ENCODE measurements at regions not wholly inside any gene's neighbourhood (a gene's known extent, or its start where the extent isn't known, plus 50 kb on each side); places are given as distances from the start of the nearest gene placed in this dataset.

DNA sequence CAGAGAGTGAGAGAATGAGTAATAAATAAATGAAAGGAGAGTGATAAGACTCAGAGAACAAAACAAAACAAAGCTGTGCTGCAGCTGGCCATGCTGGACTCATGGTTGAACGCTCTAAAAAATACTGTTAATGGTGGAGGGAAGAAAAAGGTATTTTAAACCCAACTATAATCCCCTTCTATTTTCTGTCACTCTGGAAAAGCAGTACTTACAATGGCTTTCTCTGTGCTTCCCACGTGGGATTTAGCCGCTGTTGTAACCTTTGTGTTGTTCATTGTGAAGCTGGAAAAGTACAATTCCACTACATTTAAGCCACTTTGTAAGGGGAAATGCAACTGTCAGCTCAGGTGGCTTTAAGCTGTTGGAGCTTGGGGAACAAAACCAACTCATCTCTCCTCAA lies 917.7 kb downstream of the IGSF11 start:
- Mint-ChIP-seq H3K4me3 (ENCODE audit: unreplicated experiment) (no peak overlapping the region), H3K27me3 (ENCODE audit: low read depth, unreplicated experiment) (no peaks in the 10 kb centered on the region), H3K9me3 (ENCODE audit: unreplicated experiment) (peaks cover 2% of the 10 kb centered on the region), H3K4me1 (ENCODE audit: low read depth, unreplicated experiment) (peaks cover 10% of the 10 kb centered on the region), H3K36me3 (ENCODE audit: low read depth, unreplicated experiment) (no peaks in the 10 kb centered on the region), H3K27ac (ENCODE audit: unreplicated experiment) (no peak overlapping the region)
- no peak for DNase-seq (ENCODE audit: low read depth)
- no peak for FAIRE-seq
- H3K27me3 ChIP-seq (ENCODE audit: insufficient read depth, low read length), result no peaks in the 10 kb centered on the region
- H2AFZ ChIP-seq (ENCODE audit: low read depth, low read length), result no peak overlapping the region
- no peak overlapping the region for H3K9ac ChIP-seq (ENCODE audit: low read length)
- H3K4me1 ChIP-seq (ENCODE audit: insufficient read depth, low read length), result no peaks in the 10 kb centered on the region
- TF ChIP-seq CTCF (IDR thresholded peaks at IDR 0.05; ENCODE audit: insufficient read depth, low read depth, low read length), result no peak
- TF ChIP-seq EZH2 (IDR thresholded peaks at IDR 0.05; ENCODE audit: insufficient read depth, low read length), result no peak
- no peak overlapping the region for H3K27ac ChIP-seq (ENCODE audit: low read depth, low read length)
- no peaks in the 10 kb centered on the region for H3K9me3 ChIP-seq (ENCODE audit: insufficient read depth, low read depth, low read length)
- H4K20me1 ChIP-seq (ENCODE audit: insufficient read depth, low read length), result no peaks in the 10 kb centered on the region
- no peaks in the 10 kb centered on the region for H3K36me3 ChIP-seq (ENCODE audit: insufficient read depth, low read length)
- H3K4me3 ChIP-seq (ENCODE audit: insufficient read depth, low read depth, low read length), result no peak overlapping the region
- no peak overlapping the region for H3K4me2 ChIP-seq (ENCODE audit: low read length)
- H3K79me2 ChIP-seq (ENCODE audit: insufficient read depth, low read length), result no peaks in the 10 kb centered on the region

DNA sequence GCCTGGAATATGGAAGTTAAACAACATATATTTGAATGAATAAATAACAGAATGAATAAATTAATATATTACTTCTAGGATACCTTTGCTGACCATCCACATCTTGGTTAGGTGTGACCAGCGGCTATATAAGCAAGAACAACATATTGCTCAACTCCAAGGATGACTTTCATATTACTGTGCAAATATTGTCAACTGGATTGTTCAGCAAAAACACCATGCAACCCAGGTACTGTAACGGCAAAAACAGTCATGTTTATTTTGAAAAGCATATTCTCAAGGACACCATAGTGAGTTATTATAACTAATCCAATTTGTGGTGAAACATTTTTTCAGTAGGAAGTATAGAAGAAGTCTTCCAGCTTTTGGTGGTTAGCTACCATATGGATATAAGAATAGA lies 907.9 kb downstream of the IGSF11 start:
- no peaks in the 10 kb centered on the region for H3K27me3 Mint-ChIP-seq (ENCODE audit: low read depth, unreplicated experiment)
- H2AFZ ChIP-seq (ENCODE audit: low read depth, low read length), result no peak overlapping the region

More for the DNA sequence above, 907.9 kb downstream of the IGSF11 start:
- Mint-ChIP-seq H3K4me1 (ENCODE audit: low read depth, unreplicated experiment) (no peaks in the 10 kb centered on the region), H3K9me3 (ENCODE audit: unreplicated experiment) (no peaks in the 10 kb centered on the region), H3K36me3 (ENCODE audit: low read depth, unreplicated experiment) (no peaks in the 10 kb centered on the region), H3K27ac (ENCODE audit: unreplicated experiment) (no peak overlapping the region), H3K4me3 (ENCODE audit: unreplicated experiment) (no peak overlapping the region)
- FAIRE-seq (no peak), DNase-seq (ENCODE audit: low read depth) (no peak)
- H3K79me2 ChIP-seq (ENCODE audit: insufficient read depth, low read length), result no peaks in the 10 kb centered on the region
- no peaks in the 10 kb centered on the region for H4K20me1 ChIP-seq (ENCODE audit: insufficient read depth, low read length)
- H3K36me3 ChIP-seq (ENCODE audit: insufficient read depth, low read length), result no peaks in the 10 kb centered on the region
- no peak overlapping the region for H3K4me3 ChIP-seq (ENCODE audit: insufficient read depth, low read depth, low read length)
- no peak overlapping the region for H3K27ac ChIP-seq (ENCODE audit: low read depth, low read length)
- H3K4me1 ChIP-seq (ENCODE audit: insufficient read depth, low read length), result no peaks in the 10 kb centered on the region
- TF ChIP-seq CTCF (IDR thresholded peaks at IDR 0.05; ENCODE audit: insufficient read depth, low read depth, low read length), result no peak
- TF ChIP-seq EZH2 (IDR thresholded peaks at IDR 0.05; ENCODE audit: insufficient read depth, low read length), result no peak
- no peak overlapping the region for H3K4me2 ChIP-seq (ENCODE audit: low read length)
- no peak overlapping the region for H3K9ac ChIP-seq (ENCODE audit: low read length)
- H3K9me3 ChIP-seq (ENCODE audit: insufficient read depth, low read depth, low read length), result no peaks in the 10 kb centered on the region
- H3K27me3 ChIP-seq (ENCODE audit: insufficient read depth, low read length), result no peaks in the 10 kb centered on the region

All from astrocyte (in vitro differentiated cells and primary cell).